ENCODE measurements at regions not wholly inside any gene's neighbourhood (a gene's known extent, or its start where the extent isn't known, plus 50 kb on each side); places are given as distances from the start of the nearest gene placed in this dataset.

DNA sequence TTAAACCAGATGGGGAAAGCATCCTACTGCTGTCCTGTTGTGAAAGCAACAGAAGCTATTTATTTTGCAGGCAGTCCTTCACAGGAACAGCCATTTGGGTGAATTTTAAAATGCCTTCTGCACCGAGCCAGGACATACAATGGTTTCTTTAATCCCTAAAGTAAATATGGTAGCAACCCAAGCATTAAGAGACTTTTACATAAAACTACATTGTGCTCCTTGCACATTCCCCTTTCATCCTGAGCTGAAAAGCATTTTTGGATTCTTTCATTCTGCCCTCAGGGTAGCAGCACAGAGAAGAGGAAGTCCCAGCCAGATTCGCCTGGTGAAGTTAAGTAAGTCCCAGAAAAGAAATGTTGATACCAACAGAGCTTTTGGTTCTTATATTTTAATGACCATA is 84.0 kb upstream of the FAM3C start:
- no peak overlapping the region for H3K4me3 ChIP-seq (ENCODE audit: low read depth in 1 of 2, low read length in 2 of 2)
- peak overlapping the region in 1 of 2 donors; percentile 26 for H3K27ac ChIP-seq (ENCODE audit: low read depth in 2 of 2, low read length in 1 of 2)

DNA sequence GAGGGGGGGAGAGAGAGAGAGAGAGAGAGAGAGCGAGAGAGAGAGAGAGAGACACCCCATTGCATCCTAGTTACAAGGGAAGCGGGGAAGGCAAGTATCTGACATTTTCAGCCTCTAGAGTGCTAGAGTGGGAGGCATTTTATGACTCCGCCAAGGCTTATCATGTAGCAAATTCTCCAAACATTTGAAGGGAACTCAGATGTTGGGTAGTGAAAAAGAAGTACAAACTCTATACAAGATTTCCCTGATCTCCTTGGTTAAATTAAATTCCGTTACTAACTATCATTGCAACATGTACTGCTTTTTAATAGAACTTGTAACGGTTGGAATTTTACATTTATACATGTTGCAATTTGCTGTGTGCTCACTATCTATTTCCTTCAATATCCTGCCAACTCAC is 83.4 kb upstream of the FAM3C start:
- no peaks in the 10 kb centered on the region for H3K27me3 ChIP-seq (ENCODE audit: control insufficient read depth in 1 of 2, insufficient read depth in 2 of 2, low read length in 2 of 2)
- H3K9me3 ChIP-seq (ENCODE audit: control insufficient read depth in 2 of 2, insufficient read depth in 1 of 2, low read depth in 1 of 2, low read length in 1 of 2) = no peaks in the 10 kb centered on the region
- no peaks in the 10 kb centered on the region for H3K4me1 ChIP-seq (ENCODE audit: control insufficient read depth in 2 of 2, insufficient read depth in 2 of 2, low read length in 1 of 2)
- no peak overlapping the region for H3K4me3 ChIP-seq (ENCODE audit: low read depth in 1 of 2, low read length in 2 of 2)
- 60 to 63% methylated on average over 4 to 5 of the region's 5 CpGs for WGBS, 2 donors
- no peak overlapping the region for H3K27ac ChIP-seq (ENCODE audit: low read depth in 2 of 2, low read length in 1 of 2)
- no peaks in the 10 kb centered on the region for H3K36me3 ChIP-seq (ENCODE audit: control insufficient read depth in 2 of 2, insufficient read depth in 2 of 2, low read length in 1 of 2)

More for the DNA sequence above, 84.0 kb upstream of the FAM3C start:
- H3K9me3 ChIP-seq (ENCODE audit: control insufficient read depth in 2 of 2, insufficient read depth in 1 of 2, low read depth in 1 of 2, low read length in 1 of 2) = no peaks in the 10 kb centered on the region
- no peaks in the 10 kb centered on the region for H3K4me1 ChIP-seq (ENCODE audit: control insufficient read depth in 2 of 2, insufficient read depth in 2 of 2, low read length in 1 of 2)
- no peaks in the 10 kb centered on the region for H3K27me3 ChIP-seq (ENCODE audit: control insufficient read depth in 1 of 2, insufficient read depth in 2 of 2, low read length in 2 of 2)
- 26 to 27% methylated on average over 2 of the region's 2 CpGs for WGBS, 2 donors
- H3K36me3 ChIP-seq (ENCODE audit: control insufficient read depth in 2 of 2, insufficient read depth in 2 of 2, low read length in 1 of 2) = no peaks in the 10 kb centered on the region

DNA sequence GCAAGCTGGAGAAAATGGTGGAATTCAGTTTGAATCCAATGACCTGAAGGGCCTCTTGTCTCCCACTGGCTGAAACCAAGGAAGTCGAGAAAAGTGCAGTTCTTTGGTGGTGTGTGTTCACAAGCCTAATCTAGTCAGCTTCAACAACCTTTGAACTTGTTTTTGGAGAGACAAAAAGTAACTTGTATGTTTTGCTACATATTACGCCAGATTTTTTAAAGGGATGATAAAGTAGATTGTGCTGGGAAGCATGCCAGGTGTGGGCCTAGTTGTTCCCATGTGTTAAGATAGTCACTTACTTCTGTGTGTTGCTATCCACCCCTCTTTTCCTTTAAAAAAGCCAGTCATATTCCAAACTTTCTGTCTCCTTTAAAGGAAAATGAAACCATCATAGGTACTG is 79.7 kb upstream of the FAM3C start:
- Histone ChIP-seq H3K36me3 (ENCODE audit: control insufficient read depth in 2 of 2, insufficient read depth in 2 of 2, low read length in 1 of 2) (no peaks in the 10 kb centered on the region), H3K27ac (ENCODE audit: low read depth in 2 of 2, low read length in 1 of 2) (no peak overlapping the region), H3K9me3 (ENCODE audit: control insufficient read depth in 2 of 2, insufficient read depth in 1 of 2, low read depth in 1 of 2, low read length in 1 of 2) (no peaks in the 10 kb centered on the region), H3K27me3 (ENCODE audit: control insufficient read depth in 1 of 2, insufficient read depth in 2 of 2, low read length in 2 of 2) (no peaks in the 10 kb centered on the region), H3K4me1 (ENCODE audit: control insufficient read depth in 2 of 2, insufficient read depth in 2 of 2, low read length in 1 of 2) (no peaks in the 10 kb centered on the region), H3K4me3 (ENCODE audit: low read depth in 1 of 2, low read length in 2 of 2) (no peak overlapping the region)
- 50 to 59% methylated on average over 2 of the region's 2 CpGs for WGBS, 2 donors

DNA sequence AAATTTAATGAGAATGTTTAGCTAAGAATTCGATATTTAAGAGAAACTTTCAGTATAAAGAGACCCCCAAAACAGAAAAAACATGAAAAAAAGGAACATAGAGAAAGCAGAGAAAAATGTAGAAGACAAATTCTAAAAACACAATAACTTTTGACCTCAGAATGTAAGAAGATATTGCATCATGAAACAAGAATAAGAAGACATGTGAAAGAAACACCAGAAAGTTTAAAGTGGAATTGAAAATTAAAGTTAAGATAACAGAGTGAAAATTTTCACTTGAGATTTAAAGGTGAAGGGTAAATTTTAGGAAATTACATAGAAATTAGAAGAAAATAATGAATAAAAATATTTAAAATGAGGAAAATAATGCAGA is 78.2 kb upstream of the FAM3C start:
- no peak overlapping the region for H3K4me3 ChIP-seq (ENCODE audit: low read depth in 1 of 2, low read length in 2 of 2)
- H3K27ac ChIP-seq (ENCODE audit: low read depth in 2 of 2, low read length in 1 of 2) = no peak overlapping the region
- H3K4me1 ChIP-seq (ENCODE audit: control insufficient read depth in 2 of 2, insufficient read depth in 2 of 2, low read length in 1 of 2) = no peaks in the 10 kb centered on the region
- 82 to 94% methylated on average over 1 of the region's 1 CpG for WGBS, 2 donors
- H3K27me3 ChIP-seq (ENCODE audit: control insufficient read depth in 1 of 2, insufficient read depth in 2 of 2, low read length in 2 of 2) = no peaks in the 10 kb centered on the region
- no peaks in the 10 kb centered on the region for H3K9me3 ChIP-seq (ENCODE audit: control insufficient read depth in 2 of 2, insufficient read depth in 1 of 2, low read depth in 1 of 2, low read length in 1 of 2)
- H3K36me3 ChIP-seq (ENCODE audit: control insufficient read depth in 2 of 2, insufficient read depth in 2 of 2, low read length in 1 of 2) = no peaks in the 10 kb centered on the region

DNA sequence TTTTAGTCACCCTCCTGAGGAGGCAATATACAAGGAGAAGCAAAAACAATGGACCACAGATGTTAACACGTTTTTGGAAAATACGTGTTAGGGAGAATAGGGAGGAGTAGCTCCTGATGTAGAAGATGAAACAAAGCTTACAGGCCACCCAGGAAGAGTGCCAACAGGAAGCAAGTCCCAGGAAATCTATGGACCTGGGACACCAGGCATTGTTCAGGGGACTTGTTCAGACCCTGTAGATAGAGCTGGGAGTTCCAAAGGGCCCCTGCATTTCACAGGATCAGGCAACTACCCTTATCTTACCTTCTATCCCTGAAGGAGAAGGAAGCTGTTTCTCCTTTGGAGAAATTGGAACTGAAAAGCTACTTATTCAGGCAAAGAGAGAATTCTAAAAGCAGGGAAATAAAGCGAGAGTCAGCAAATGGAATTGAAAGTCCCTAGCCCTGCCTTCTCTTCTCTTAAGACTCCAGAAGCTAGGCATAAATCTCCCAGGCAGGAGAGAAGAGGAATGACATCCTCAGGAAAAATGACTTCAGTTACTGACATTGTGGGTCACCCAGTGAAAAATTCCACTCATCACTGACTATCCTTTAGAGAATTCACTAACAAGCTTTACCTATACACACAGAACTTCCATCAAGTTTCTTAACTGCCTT is 77.7 kb upstream of the FAM3C start:
- no peaks in the 10 kb centered on the region for H3K36me3 ChIP-seq (ENCODE audit: control insufficient read depth in 2 of 2, insufficient read depth in 2 of 2, low read length in 1 of 2)
- no peaks in the 10 kb centered on the region for H3K27me3 ChIP-seq (ENCODE audit: control insufficient read depth in 1 of 2, insufficient read depth in 2 of 2, low read length in 2 of 2)
- H3K4me3 ChIP-seq (ENCODE audit: low read depth in 1 of 2, low read length in 2 of 2) = no peak overlapping the region
- no peaks in the 10 kb centered on the region for H3K4me1 ChIP-seq (ENCODE audit: control insufficient read depth in 2 of 2, insufficient read depth in 2 of 2, low read length in 1 of 2)
- H3K9me3 ChIP-seq (ENCODE audit: control insufficient read depth in 2 of 2, insufficient read depth in 1 of 2, low read depth in 1 of 2, low read length in 1 of 2) = no peaks in the 10 kb centered on the region
- H3K27ac ChIP-seq (ENCODE audit: low read depth in 2 of 2, low read length in 1 of 2) = no peak overlapping the region
- 57 to 63% methylated on average over 3 of the region's 3 CpGs for WGBS, 2 donors

DNA sequence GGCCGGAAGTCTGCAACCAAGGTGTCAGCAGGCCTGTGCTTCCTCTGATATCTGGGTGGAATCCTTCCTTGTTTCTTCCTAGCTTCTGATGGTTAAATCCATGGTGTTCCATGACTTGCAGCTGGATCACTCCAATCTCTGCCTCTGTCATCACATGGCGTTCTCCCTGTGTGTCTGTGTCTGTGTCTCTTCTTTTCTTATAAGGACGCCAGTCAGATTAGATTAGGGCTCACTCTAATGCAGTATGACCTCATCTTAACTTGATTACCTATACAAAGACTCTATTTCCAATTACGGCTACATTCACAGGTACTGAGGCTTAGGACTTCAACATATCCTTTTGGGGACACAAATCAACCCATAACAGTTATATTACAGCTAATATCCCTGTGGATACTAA is 70.3 kb upstream of the FAM3C start:
- Histone ChIP-seq H3K27me3 (ENCODE audit: control insufficient read depth in 1 of 2, insufficient read depth in 2 of 2, low read length in 2 of 2) (no peaks in the 10 kb centered on the region), H3K27ac (ENCODE audit: low read depth in 2 of 2, low read length in 1 of 2) (no peak overlapping the region), H3K9me3 (ENCODE audit: control insufficient read depth in 2 of 2, insufficient read depth in 1 of 2, low read depth in 1 of 2, low read length in 1 of 2) (no peaks in the 10 kb centered on the region), H3K36me3 (ENCODE audit: control insufficient read depth in 2 of 2, insufficient read depth in 2 of 2, low read length in 1 of 2) (no peaks in the 10 kb centered on the region), H3K4me1 (ENCODE audit: control insufficient read depth in 2 of 2, insufficient read depth in 2 of 2, low read length in 1 of 2) (no peaks in the 10 kb centered on the region), H3K4me3 (ENCODE audit: low read depth in 1 of 2, low read length in 2 of 2) (no peak overlapping the region)
- 96 to 97% methylated on average over 4 of the region's 4 CpGs for WGBS, 2 donors

DNA sequence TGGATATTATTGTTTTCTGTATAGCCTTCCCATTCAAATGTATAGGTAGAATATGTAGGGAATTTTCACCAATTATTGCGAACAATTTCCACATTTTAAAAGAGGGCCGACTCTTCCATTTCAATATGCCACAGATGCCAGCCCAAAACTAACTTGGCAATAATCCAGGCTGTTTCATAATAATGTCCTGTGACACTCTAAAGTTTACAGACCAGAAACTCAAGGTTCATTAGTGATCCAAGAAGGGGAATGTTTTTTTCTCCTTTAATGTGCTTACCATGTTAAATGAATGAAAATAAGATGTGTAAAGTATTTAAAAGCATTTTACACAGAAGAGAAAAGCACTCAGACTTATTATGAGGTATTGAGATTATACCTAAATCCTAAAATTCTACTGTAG is 63.0 kb upstream of the FAM3C start:
- WGBS, 2 donors = 80 to 81% methylated on average over 2 of the region's 2 CpGs
- Histone ChIP-seq H3K27ac (ENCODE audit: low read depth in 2 of 2, low read length in 1 of 2) (no peak overlapping the region), H3K4me3 (ENCODE audit: low read depth in 1 of 2, low read length in 2 of 2) (no peak overlapping the region), H3K4me1 (ENCODE audit: control insufficient read depth in 2 of 2, insufficient read depth in 2 of 2, low read length in 1 of 2) (no peaks in the 10 kb centered on the region), H3K36me3 (ENCODE audit: control insufficient read depth in 2 of 2, insufficient read depth in 2 of 2, low read length in 1 of 2) (no peaks in the 10 kb centered on the region), H3K27me3 (ENCODE audit: control insufficient read depth in 1 of 2, insufficient read depth in 2 of 2, low read length in 2 of 2) (no peaks in the 10 kb centered on the region), H3K9me3 (ENCODE audit: control insufficient read depth in 2 of 2, insufficient read depth in 1 of 2, low read depth in 1 of 2, low read length in 1 of 2) (no peaks in the 10 kb centered on the region)

DNA sequence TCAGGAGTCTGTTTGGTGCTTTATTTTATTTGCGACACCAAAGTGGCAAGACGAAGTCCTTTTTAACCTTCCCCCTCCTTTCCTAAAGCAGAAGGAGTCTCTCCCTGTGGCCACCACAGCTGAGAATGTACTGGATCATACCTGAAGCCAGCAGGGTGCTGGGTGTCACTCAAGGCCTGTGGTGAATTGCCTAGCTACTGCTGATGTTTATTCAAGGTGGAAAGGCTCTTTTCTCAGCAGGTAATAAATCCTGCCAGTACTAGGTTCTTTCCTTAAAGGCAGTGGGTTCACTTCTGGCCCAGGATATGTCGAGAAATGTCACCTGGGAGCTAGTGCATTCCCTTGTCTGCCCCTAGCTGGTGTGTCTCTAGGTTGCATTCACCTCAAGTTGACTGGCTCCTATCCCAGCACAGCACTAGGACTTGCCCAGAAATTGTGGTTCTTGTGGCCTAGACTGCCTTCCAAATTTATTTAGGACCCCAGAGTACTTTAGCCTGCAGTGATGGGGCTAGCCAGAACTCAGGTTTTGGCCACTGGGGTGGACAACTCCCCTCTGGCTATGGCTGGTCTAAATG is 60.8 kb upstream of the FAM3C start:
- no peaks in the 10 kb centered on the region for H3K36me3 ChIP-seq (ENCODE audit: control insufficient read depth in 2 of 2, insufficient read depth in 2 of 2, low read length in 1 of 2)
- H3K27ac ChIP-seq (ENCODE audit: low read depth in 2 of 2, low read length in 1 of 2) = no peak overlapping the region
- WGBS, 2 donors = 93% methylated on average over 3 of the region's 3 CpGs
- no peaks in the 10 kb centered on the region for H3K9me3 ChIP-seq (ENCODE audit: control insufficient read depth in 2 of 2, insufficient read depth in 1 of 2, low read depth in 1 of 2, low read length in 1 of 2)
- no peak overlapping the region for H3K4me3 ChIP-seq (ENCODE audit: low read depth in 1 of 2, low read length in 2 of 2)
- no peaks in the 10 kb centered on the region for H3K27me3 ChIP-seq (ENCODE audit: control insufficient read depth in 1 of 2, insufficient read depth in 2 of 2, low read length in 2 of 2)
- H3K4me1 ChIP-seq (ENCODE audit: control insufficient read depth in 2 of 2, insufficient read depth in 2 of 2, low read length in 1 of 2) = no peaks in the 10 kb centered on the region

DNA sequence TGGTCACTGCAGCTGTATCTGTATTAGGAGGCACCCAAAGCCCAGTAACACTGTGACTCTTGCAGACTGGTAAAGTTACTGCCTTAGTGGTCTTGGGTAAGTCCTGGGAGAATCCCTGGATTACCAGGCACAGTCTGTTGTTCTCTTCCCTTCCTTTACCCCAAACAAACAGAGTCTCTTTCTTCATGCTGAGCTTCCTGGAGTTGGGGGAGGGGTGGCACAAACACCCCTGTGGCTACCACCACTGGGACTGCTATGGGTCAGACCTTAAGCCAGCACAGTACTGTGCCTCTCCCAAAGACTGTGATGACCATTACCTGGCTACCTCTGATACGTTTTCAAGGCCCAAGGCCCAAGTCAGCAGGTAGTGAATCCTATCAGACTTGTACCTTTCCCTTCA is 59.9 kb upstream of the FAM3C start:
- Histone ChIP-seq H3K4me1 (ENCODE audit: control insufficient read depth in 2 of 2, insufficient read depth in 2 of 2, low read length in 1 of 2) (no peaks in the 10 kb centered on the region), H3K36me3 (ENCODE audit: control insufficient read depth in 2 of 2, insufficient read depth in 2 of 2, low read length in 1 of 2) (no peaks in the 10 kb centered on the region), H3K27me3 (ENCODE audit: control insufficient read depth in 1 of 2, insufficient read depth in 2 of 2, low read length in 2 of 2) (no peaks in the 10 kb centered on the region), H3K9me3 (ENCODE audit: control insufficient read depth in 2 of 2, insufficient read depth in 1 of 2, low read depth in 1 of 2, low read length in 1 of 2) (no peaks in the 10 kb centered on the region), H3K27ac (ENCODE audit: low read depth in 2 of 2, low read length in 1 of 2) (no peak overlapping the region), H3K4me3 (ENCODE audit: low read depth in 1 of 2, low read length in 2 of 2) (no peak overlapping the region)
- WGBS, 2 donors = 87 to 91% methylated on average over 1 of the region's 1 CpG

DNA sequence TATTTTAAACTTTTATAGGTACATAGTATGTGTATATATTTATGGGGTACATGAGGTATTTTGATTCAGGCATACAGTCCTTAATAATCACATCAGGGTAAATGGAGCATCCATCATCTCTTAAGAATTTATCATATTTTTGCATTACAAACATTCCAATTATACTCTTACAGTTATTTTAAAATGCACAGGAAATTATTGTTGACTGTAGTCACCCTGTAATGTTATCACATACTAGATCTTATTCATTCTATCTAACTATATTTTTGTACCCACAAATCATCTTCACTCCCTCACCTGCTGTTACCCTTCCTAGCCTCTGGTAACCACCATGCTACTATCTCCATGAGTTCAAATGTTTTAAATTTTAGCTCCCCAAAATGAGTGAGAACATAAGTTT is 56.3 kb upstream of the FAM3C start:
- Histone ChIP-seq H3K4me1 (ENCODE audit: control insufficient read depth in 2 of 2, insufficient read depth in 2 of 2, low read length in 1 of 2) (no peaks in the 10 kb centered on the region), H3K36me3 (ENCODE audit: control insufficient read depth in 2 of 2, insufficient read depth in 2 of 2, low read length in 1 of 2) (no peaks in the 10 kb centered on the region), H3K27me3 (ENCODE audit: control insufficient read depth in 1 of 2, insufficient read depth in 2 of 2, low read length in 2 of 2) (no peaks in the 10 kb centered on the region), H3K9me3 (ENCODE audit: control insufficient read depth in 2 of 2, insufficient read depth in 1 of 2, low read depth in 1 of 2, low read length in 1 of 2) (no peaks in the 10 kb centered on the region), H3K4me3 (ENCODE audit: low read depth in 1 of 2, low read length in 2 of 2) (no peak overlapping the region), H3K27ac (ENCODE audit: low read depth in 2 of 2, low read length in 1 of 2) (no peak overlapping the region)

Measured in esophagus (tissue), 2 donors.